Epithelial cell of esophagus (primary cell): ENCODE measurements at regions not wholly inside any gene's neighbourhood (a gene's known extent, or its start where the extent isn't known, plus 50 kb on each side); places are given as distances from the start of the nearest gene placed in this dataset.
A peak's percentile ranks its signal among the peaks of the same experiment; 100 is the strongest.

ENCODE experiments used
- DNase-seq: peaks from one replicate; pipeline ENCODE4 v3.0.0; 2010; ENCODE audit warnings: low read depth
- H3K4me3 ChIP-seq: 2 replicates; pipeline ENCODE4 v1.5.1; 2011; ENCODE audit warnings: mild to moderate bottlenecking, low read length, control low read depth
- CTCF ChIP-seq: IDR thresholded peaks from 2 replicates; pipeline ENCODE4 v1.5.1; 2011; ENCODE audit warnings: low read depth, mild to moderate bottlenecking, low read length, control low read depth, inconsistent platforms; ENCODE audit not compliant: insufficient read depth; ENCODE audit errors: missing control alignments

- no peak for TF ChIP-seq CTCF
- DNase-seq, result no peak
These were observed 75.2 kb upstream of the NGF start for GRCh38 chr1:115413208-115413607.

GRCh38 chr1:115412733-115413132 is 74.7 kb upstream of the NGF start:
- no peak for TF ChIP-seq CTCF
- no peak for DNase-seq
- no peak overlapping the region for H3K4me3 ChIP-seq

More at GRCh38 chr1:115413208-115413607, 75.2 kb upstream of the NGF start:
- H3K4me3 ChIP-seq, result no peak overlapping the region

GRCh38 chr1:115412286-115412685 is 74.2 kb upstream of the NGF start:
- H3K4me3 ChIP-seq, result no peak overlapping the region
- DNase-seq, result peak; percentile 34
- no peak for TF ChIP-seq CTCF

GRCh38 chr1:115411371-115412063 is 73.5 kb upstream of the NGF start:
- TF ChIP-seq CTCF, result no peak
- peak; percentile 96 for DNase-seq
- no peak overlapping the region for H3K4me3 ChIP-seq

GRCh38 chr1:115409094-115410015 is 71.3 kb upstream of the NGF start:
- no peak for DNase-seq
- TF ChIP-seq CTCF, result no peak
- H3K4me3 ChIP-seq, result no peak overlapping the region

- no peak overlapping the region for H3K4me3 ChIP-seq
- DNase-seq, result no peak
- TF ChIP-seq CTCF, result no peak
These were observed 70.5 kb upstream of the NGF start for GRCh38 chr1:115408533-115408932.
